MM.1S (cell line): ENCODE measurements at regions not wholly inside any gene's neighbourhood (a gene's known extent, or its start where the extent isn't known, plus 50 kb on each side); places are given as distances from the start of the nearest gene placed in this dataset.

Experiments
- DNase-seq: peaks from one replicate; pipeline ENCODE4 v3.0.0-alpha.2; 2015
- H2AFZ ChIP-seq: fragments of 300-600 bp; sonication (generic); 2 replicates; pipeline ENCODE4 v1.6.0; 2016; ENCODE audit warnings: antibody characterized with exemption, low read length
- H3F3A ChIP-seq: fragments of 300-600 bp; sonication (generic); 2 replicates; pipeline ENCODE4 v1.6.1; 2016; ENCODE audit warnings: mild to moderate bottlenecking, antibody characterized with exemption, low read length, moderate library complexity, mixed read lengths; ENCODE audit not compliant: insufficient read depth
- H3K27ac ChIP-seq: fragments of 300-600 bp; sonication (generic); 2 replicates; pipeline ENCODE4 v1.5.1; 2016; ENCODE audit warnings: mild to moderate bottlenecking, low read length
- H3K27me3 ChIP-seq: fragments of 300-600 bp; sonication (generic); replicated peaks from 2 replicates; pipeline ENCODE4 v1.6.0; 2016; ENCODE audit warnings: low read length; ENCODE audit not compliant: insufficient read depth
- H3K36me3 ChIP-seq: fragments of 300-600 bp; sonication (generic); replicated peaks from 2 replicates; pipeline ENCODE4 v1.6.1; 2016; ENCODE audit warnings: mild to moderate bottlenecking, low read length, mixed read lengths; ENCODE audit not compliant: insufficient read depth
- H3K4me1 ChIP-seq: fragments of 300-600 bp; sonication (generic); 2 replicates; pipeline ENCODE4 v1.6.1; 2016; ENCODE audit warnings: low read length, mixed read lengths
- H3K4me2 ChIP-seq: fragments of 300-600 bp; sonication (generic); 2 replicates; pipeline ENCODE4 v1.6.0; 2016; ENCODE audit warnings: low read depth, low read length
- H3K4me3 ChIP-seq: fragments of 300-600 bp; sonication (generic); 2 replicates; pipeline ENCODE4 v1.5.1; 2016; ENCODE audit warnings: low read length, mixed read lengths
- H3K79me2 ChIP-seq: fragments of 300-600 bp; sonication (generic); 2 replicates; pipeline ENCODE4 v1.6.1; 2016; ENCODE audit warnings: mixed run types, low read length, mixed read lengths
- H3K9ac ChIP-seq: fragments of 300-600 bp; sonication (generic); 2 replicates; pipeline ENCODE4 v1.6.1; 2016; ENCODE audit warnings: low read length, mixed read lengths
- H3K9me2 ChIP-seq: fragments of 300-600 bp; sonication (generic); replicated peaks from 2 replicates; pipeline ENCODE4 v1.6.1; 2016; ENCODE audit warnings: mild to moderate bottlenecking, low read length, mixed read lengths; ENCODE audit not compliant: insufficient read depth
- H3K9me3 ChIP-seq: fragments of 300-600 bp; sonication (generic); replicated peaks from 2 replicates; pipeline ENCODE4 v1.6.1; 2016; ENCODE audit warnings: mild to moderate bottlenecking, low read length, mixed read lengths; ENCODE audit not compliant: insufficient read depth
- H4K20me1 ChIP-seq: fragments of 300-600 bp; sonication (generic); 2 replicates; pipeline ENCODE4 v1.6.1; 2016; ENCODE audit warnings: mild to moderate bottlenecking, low read length, moderate library complexity, mixed read lengths; ENCODE audit not compliant: insufficient read depth
- EZH2 ChIP-seq: fragments of 300-600 bp; sonication (generic); optimal IDR thresholded peaks from 2 replicates; pipeline ENCODE3; 2017; ENCODE audit warnings: low read depth, mild to moderate bottlenecking, antibody characterized with exemption, low read length, mixed read lengths
- EZH2phosphoT487 ChIP-seq: fragments of 300-600 bp; sonication (generic); IDR thresholded peaks from 2 replicates; pipeline ENCODE4 v1.6.1; 2018; ENCODE audit warnings: antibody characterized with exemption, low read length
- TF ChIP-seq, protein P1 (sequence below): fragments of 300-600 bp; sonication (generic); IDR thresholded peaks from 2 replicates; pipeline ENCODE4 v1.5.1; 2016; ENCODE audit warnings: antibody characterized with exemption, low read length, mixed read lengths

DNA sequence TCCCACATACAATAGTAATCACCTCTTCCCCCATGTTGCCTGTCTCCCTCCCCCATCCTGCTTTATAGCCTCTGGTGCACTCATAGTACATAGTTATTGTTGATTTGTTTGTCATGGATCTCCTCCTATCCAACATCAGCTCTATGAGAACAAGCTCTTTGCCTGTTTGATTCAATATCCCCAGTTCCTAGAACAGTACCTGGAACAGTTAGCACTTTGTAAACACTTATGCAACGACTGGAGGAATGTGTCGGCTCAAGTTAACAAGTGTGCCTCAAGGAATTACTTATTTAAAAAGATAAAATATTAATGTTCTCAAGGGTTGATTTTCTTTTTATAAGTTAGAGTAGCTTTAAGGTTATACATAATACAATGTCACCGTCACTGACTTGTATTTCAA is 271.6 kb upstream of the KAZN start:
- no peak overlapping the region for H3K4me3 ChIP-seq
- no peaks in the 10 kb centered on the region for H3F3A ChIP-seq
- H3K36me3 ChIP-seq, result no peaks in the 10 kb centered on the region
- H4K20me1 ChIP-seq, result no peaks in the 10 kb centered on the region
- peaks cover 12% of the 10 kb centered on the region for H3K4me1 ChIP-seq
- H2AFZ ChIP-seq, result no peak overlapping the region
- H3K9me2 ChIP-seq, result no peaks in the 10 kb centered on the region
- H3K4me2 ChIP-seq, result no peak overlapping the region
- no peaks in the 10 kb centered on the region for H3K79me2 ChIP-seq
- no peaks in the 10 kb centered on the region for H3K27me3 ChIP-seq
- H3K9me3 ChIP-seq, result no peaks in the 10 kb centered on the region
- no peak overlapping the region for H3K9ac ChIP-seq
- no peak overlapping the region for H3K27ac ChIP-seq
- no peak for DNase-seq
- no peak for TF ChIP-seq EZH2
- TF ChIP-seq EZH2phosphoT487, result no peak
- TF ChIP-seq, protein P1, sequence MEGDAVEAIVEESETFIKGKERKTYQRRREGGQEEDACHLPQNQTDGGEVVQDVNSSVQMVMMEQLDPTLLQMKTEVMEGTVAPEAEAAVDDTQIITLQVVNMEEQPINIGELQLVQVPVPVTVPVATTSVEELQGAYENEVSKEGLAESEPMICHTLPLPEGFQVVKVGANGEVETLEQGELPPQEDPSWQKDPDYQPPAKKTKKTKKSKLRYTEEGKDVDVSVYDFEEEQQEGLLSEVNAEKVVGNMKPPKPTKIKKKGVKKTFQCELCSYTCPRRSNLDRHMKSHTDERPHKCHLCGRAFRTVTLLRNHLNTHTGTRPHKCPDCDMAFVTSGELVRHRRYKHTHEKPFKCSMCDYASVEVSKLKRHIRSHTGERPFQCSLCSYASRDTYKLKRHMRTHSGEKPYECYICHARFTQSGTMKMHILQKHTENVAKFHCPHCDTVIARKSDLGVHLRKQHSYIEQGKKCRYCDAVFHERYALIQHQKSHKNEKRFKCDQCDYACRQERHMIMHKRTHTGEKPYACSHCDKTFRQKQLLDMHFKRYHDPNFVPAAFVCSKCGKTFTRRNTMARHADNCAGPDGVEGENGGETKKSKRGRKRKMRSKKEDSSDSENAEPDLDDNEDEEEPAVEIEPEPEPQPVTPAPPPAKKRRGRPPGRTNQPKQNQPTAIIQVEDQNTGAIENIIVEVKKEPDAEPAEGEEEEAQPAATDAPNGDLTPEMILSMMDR, result no peak

DNA sequence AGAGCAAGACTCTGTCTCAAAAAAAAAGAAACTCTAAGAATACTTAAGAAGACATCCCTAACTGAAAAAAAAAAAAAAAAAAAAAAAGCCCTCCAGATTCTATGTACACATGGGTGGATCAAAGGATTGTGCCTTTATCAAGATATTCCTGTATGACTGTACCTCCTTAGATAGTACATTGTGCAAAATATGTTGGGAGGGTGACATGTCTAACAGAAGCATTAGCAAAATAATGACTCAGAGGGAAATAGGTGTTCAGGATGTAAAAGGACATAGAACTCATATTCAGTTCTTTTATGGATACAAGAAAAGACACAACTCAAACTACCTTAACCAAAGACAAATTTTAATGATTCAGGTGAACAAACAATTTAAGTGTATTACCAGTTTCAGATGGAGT is 269.8 kb upstream of the KAZN start:
- Histone ChIP-seq H3K9ac (no peak overlapping the region), H3K9me3 (no peaks in the 10 kb centered on the region), H3K27ac (no peak overlapping the region), H3K4me1 (peaks cover 26% of the 10 kb centered on the region), H3K36me3 (no peaks in the 10 kb centered on the region), H3K9me2 (no peaks in the 10 kb centered on the region), H4K20me1 (no peaks in the 10 kb centered on the region), H3K27me3 (no peaks in the 10 kb centered on the region), H2AFZ (no peak overlapping the region), H3K79me2 (no peaks in the 10 kb centered on the region), H3K4me2 (no peak overlapping the region), H3F3A (peaks cover 4% of the 10 kb centered on the region; the same call in 1 of the 2 replicates), H3K4me3 (no peak overlapping the region)
- no peak for DNase-seq
- TF ChIP-seq EZH2 (no peak), EZH2phosphoT487 (no peak)
- TF ChIP-seq, protein P1, result no peak

DNA sequence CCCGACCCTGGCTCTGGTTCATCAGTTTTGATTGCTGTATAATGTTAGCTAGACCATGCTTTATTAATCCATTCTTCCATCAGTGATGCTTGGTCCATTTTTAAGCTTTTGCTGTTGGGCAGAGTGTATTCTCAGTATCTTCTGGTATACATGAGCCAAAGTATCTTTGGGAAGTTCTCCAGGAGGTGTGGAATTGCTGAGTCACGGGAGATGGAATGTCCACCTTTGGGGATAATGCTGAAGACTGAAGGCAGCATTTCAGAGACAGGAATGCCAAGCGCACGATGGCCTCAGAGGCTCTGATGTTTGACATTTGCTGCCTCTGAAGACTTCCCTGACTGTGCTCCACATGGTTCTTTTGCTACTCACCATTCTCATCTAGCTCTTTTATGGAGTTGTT is 266.3 kb upstream of the KAZN start:
- H2AFZ ChIP-seq, result peak overlapping the region; percentile 12; the same call in 1 of the 2 replicates

More for the DNA sequence above, 266.3 kb upstream of the KAZN start:
- Histone ChIP-seq H3K36me3 (no peaks in the 10 kb centered on the region), H3K9me3 (no peaks in the 10 kb centered on the region), H3K79me2 (no peaks in the 10 kb centered on the region), H3K4me2 (peak overlapping the region; percentile 30; the same call in 1 of the 2 replicates), H3K9me2 (no peaks in the 10 kb centered on the region), H4K20me1 (no peaks in the 10 kb centered on the region), H3K4me1 (peaks cover 24% of the 10 kb centered on the region), H3K9ac (no peak overlapping the region), H3K27ac (peak overlapping the region; percentile 17; the same call in 1 of the 2 replicates), H3F3A (peaks cover 9% of the 10 kb centered on the region), H3K27me3 (no peaks in the 10 kb centered on the region), H3K4me3 (no peak overlapping the region)
- TF ChIP-seq, protein P1, result no peak
- TF ChIP-seq EZH2phosphoT487 (no peak), EZH2 (no peak)
- DNase-seq, result no peak
